ENCODE measurements at regions not wholly inside any gene's neighbourhood (a gene's known extent, or its start where the extent isn't known, plus 50 kb on each side); places are given as distances from the start of the nearest gene placed in this dataset.

DNA sequence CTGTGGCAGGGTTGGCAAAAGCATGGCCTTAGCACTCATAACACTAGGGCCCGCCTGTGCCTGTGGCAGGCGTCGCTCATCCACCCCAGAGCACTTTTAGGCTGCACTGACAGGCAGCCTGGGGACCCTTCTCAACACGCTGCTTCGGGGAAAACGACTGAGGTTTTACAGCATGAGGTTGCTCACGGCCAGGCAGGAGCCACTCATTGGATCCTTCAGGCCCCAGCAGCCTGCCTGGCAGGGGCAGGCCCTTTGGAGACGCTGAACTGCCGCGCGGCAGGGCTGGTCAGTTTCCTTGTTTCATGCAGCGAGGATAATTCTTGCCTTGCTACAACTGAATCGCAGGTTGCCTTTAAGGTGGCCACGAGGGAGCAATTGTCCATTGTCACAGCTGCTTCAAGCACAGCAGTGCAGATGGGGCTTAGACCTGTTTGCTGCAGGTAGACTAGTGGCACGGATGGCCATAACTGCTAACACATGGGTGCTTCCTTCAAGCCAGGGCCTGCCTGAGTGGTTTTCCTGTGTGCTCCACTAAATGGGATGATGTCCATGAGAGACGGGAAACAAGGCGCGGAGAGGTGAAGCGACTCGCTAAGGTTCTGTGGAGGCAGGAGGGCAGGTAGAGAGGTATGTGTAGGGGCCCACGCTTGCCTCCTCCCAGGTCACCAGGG lies 49.9 kb upstream of the HS6ST1 start:
- no peak for DNase-seq (ENCODE audit: low spot score in 2 of 2)
- Mint-ChIP-seq H3K4me1 (peaks cover 21% of the 10 kb centered on the region), H3K4me3 (no peak overlapping the region), H3K9me3 (no peaks in the 10 kb centered on the region), H3K27ac (no peak overlapping the region), H3K36me3 (no peaks in the 10 kb centered on the region)
- no peak for ATAC-seq

DNA sequence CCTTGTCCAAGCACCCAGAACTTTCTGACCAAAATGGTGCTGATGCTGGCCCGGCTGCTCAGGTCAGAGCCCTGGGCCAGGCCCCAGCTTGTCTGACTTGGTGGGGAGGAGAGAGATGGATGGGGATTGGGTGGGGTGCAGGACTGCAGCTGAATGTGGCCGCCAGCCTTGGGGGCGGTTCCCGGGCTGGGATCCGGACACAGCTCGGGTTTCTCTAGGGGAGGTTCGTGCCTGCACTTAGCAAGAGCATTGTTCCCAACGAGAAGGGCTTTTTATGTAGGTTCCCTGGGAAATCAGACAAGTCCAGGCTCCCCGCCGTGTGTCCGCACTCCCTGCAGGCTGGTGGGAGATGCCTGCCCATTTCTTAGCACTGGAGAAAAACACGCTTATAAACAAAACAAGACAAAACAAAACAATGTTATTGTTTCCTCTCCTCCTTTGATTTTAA lies 50.5 kb upstream of the HS6ST1 start:
- no peak for DNase-seq (ENCODE audit: low spot score in 2 of 2)
- no peak for ATAC-seq
- Mint-ChIP-seq H3K4me1 (peaks cover 27% of the 10 kb centered on the region), H3K4me3 (no peak overlapping the region), H3K9me3 (no peaks in the 10 kb centered on the region), H3K27ac (no peak overlapping the region), H3K36me3 (no peaks in the 10 kb centered on the region)

DNA sequence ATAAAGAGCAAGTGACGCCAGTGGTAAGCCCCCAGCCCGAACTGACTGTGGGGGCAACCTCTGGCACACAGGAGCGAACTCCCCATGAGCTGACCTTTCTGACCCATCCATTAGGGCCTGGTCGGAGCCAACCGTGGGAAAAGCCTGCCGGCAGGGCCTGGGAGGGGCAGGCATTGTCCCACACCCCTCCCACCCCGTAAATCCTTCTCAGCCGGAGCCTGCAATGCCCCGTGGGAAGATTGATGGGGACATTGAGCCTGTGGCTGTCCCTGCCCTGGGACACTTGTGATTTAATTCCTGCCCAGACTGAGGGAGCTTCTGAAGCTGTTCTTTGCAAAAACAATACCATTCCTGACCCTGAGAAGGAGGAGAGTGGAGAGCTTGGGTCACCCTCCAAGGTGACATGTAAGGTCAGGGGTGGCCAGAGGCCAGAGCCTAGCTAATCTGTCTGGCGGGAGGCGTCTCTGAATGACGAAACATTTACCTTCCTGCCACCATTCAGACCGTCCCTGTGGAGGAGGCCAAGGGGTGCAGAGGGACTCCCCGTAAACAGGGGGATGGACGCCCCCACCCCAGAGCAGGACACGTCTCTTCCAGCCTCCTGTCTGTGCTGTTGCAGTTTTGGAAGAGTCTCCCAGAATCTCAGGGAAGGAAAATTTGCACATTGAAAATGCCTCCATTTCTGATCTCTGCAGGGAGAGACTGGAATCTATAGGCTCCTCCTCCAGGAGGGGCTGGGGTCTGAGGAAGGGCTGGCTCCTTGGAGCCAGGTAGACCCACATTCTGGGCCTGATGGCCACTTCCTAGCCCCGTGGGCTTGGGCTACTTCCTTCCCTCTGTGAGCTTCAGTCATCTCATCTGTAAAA lies 51.2 kb upstream of the HS6ST1 start:
- H3K4me3 Mint-ChIP-seq, result no peak overlapping the region
- DNase-seq (ENCODE audit: low spot score in 2 of 2), result no peak
- H3K4me1 Mint-ChIP-seq, result peaks cover 28% of the 10 kb centered on the region
- ATAC-seq, result no peak
- H3K36me3 Mint-ChIP-seq, result no peaks in the 10 kb centered on the region
- no peak overlapping the region for H3K27ac Mint-ChIP-seq
- no peaks in the 10 kb centered on the region for H3K9me3 Mint-ChIP-seq

DNA sequence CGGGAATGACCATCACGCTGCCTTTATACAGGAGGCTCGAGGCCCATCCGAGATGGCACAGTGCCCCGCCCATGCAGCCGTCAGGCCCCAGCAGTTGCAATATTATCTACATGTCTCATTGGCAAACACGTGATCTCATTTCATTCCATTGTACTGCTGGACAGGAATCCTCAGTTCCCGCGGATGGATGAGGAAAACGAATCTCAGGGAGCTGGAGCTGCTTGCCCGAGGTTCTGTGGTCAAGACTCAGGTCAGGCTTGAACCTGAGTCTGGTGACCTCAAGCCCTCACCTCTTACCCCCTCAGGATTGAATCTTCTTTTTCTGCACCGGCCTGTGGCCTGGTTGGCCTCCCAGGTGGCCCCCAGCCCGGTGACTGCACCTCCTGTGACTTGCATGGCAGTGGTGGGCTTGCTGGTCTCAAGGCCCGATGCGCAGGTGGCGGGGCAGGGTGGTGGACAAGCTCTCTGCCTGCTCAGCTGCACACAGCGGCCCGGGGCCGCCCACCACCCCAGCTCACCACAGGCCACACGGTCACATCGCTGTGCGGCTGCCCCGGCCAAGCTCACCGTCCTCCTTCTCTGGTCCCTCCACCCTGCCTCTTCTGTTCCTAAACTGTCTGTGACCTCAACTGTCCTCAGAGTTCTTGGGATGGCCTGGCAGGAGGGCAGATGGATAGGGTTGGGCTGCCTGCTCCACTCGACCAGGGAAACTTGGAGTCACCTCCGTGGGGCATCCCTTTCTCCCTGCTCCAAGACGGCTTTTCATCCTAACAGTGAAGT lies 52.0 kb upstream of the HS6ST1 start:
- Mint-ChIP-seq H3K36me3 (no peaks in the 10 kb centered on the region), H3K4me1 (peaks cover 28% of the 10 kb centered on the region)
- no peak for DNase-seq (ENCODE audit: low spot score in 2 of 2)

DNA sequence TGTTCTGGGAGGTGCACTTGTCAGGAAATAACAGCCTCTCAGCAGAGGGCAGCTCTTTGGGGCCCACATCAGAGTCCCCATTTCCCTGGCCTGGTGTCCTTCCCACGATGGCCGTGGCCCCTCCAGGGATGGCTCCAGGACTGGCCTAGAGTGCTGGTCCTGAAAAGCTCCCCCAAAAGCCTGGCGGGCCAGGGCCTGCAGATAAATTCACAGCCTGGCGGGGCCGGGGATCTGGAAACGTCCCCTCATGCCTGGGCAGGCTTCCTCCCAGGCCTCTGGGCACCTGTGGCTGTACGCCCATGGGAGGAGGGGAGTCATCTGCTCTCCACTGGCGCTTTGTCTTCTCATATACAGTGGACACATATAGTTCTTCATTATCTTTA lies 52.6 kb upstream of the HS6ST1 start:
- Mint-ChIP-seq H3K27ac (no peak overlapping the region), H3K4me1 (peaks cover 28% of the 10 kb centered on the region), H3K9me3 (no peaks in the 10 kb centered on the region), H3K4me3 (no peak overlapping the region), H3K36me3 (no peaks in the 10 kb centered on the region)
- no peak for DNase-seq (ENCODE audit: low spot score in 2 of 2)
- no peak for ATAC-seq

More for the DNA sequence above, 52.0 kb upstream of the HS6ST1 start:
- Mint-ChIP-seq H3K9me3 (no peaks in the 10 kb centered on the region), H3K4me3 (no peak overlapping the region), H3K27ac (no peak overlapping the region)
- no peak for ATAC-seq

DNA sequence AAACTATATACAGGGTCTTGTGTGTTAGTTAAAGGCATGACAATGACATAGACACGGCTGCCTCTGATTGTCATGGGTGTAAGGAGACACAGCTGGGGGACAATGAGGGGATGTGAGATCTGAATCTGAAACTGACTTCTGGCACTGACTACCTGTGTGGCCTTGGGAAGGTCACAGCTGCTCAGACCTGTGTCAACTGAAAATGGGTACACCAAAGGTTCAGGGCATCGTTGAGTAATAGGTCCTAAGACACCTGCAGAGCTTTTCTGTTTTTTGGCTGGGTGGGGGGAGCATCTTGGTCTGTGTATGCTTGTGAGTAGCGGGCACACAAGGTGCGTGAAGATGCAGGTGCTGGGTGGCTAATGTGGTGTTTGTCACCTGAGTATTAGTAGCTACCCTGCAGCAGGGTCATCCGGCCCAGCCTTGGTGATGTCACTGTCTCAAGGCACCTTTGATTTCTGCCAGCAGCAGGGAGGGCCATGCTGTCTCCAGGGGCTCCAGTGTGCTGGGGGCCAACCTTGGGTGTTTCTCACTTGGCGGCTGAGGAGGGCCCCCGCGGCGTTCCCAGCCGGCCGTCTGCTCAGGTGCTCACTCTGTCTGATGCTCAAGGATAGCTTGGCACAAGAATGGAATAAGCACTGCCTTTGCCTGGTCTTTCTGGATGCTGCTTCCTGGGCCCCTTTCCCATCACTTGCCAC lies 53.1 kb upstream of the HS6ST1 start:
- H3K4me3 Mint-ChIP-seq, result no peak overlapping the region
- DNase-seq (ENCODE audit: low spot score in 2 of 2), result no peak
- peaks cover 28% of the 10 kb centered on the region for H3K4me1 Mint-ChIP-seq
- no peaks in the 10 kb centered on the region for H3K9me3 Mint-ChIP-seq
- H3K27ac Mint-ChIP-seq, result no peak overlapping the region
- no peaks in the 10 kb centered on the region for H3K36me3 Mint-ChIP-seq
- no peak for ATAC-seq

DNA sequence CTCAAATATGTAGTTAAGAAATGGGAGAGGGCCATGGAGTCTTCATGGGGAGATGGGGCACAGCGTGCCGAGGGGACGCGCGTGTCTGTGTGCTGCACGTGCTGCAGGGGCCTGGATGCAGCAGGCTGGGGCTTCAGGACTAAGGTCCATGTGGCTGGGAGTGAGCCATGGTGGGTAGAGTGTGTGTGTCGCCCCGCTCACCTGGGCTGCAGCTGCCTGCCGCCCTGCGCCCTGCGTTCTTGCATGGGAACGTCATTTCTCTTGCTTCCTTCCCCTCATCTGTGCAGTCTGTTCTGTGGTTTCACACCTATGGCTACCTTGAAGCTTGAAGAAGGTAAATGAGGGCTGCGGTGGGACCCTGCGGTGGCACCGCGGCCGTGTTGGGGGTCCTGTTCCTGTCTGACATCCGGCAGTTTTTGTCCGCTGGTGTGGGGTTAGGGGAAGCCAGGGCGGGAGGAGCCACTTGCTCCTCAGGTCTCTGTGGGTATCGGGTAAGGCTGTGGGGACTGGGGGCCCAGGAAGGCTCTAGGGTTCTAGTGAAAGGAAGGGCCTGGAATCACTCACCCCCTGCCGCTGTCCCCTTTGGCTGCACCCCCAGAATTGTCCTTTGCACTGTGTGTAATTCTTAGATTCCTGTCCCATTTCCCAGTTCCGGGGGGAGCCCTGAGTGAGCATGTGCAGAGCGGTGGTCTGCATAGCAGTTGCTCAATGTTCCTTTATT lies 54.1 kb upstream of the HS6ST1 start:
- DNase-seq (ENCODE audit: low spot score in 2 of 2) (peak in 1 of 2 donors; percentile 58), ATAC-seq (peak; percentile 33)
- Mint-ChIP-seq H3K9me3 (no peaks in the 10 kb centered on the region), H3K27ac (no peak overlapping the region), H3K4me1 (peaks cover 34% of the 10 kb centered on the region), H3K36me3 (no peaks in the 10 kb centered on the region), H3K4me3 (peak overlapping the region; percentile 17)

DNA sequence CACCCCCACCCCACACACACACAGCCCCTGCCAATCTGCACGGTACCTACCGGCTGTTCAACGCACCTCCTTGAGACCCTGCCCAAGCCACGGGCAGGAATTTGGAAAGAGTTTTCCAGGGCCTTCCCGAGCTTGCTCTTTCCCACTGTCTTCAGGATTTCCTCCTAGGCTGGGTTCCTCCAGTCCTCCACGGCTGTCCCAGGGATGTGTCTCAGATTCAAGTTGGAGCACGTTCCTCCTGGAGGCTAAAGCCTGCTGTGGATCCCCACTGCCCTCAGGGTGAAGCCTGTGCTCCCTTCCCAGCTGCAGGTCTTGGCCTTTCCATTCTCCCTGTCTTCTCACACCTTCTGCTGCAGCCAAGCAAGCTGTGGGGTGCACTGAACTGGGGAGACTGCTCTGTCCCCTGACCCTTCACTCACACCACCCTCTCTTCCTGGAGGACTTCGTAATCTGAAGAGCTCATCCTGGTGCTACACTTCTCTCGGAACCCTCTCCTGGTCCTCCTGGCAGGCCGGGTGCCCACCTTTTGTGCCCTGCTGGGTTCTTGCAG lies 54.9 kb upstream of the HS6ST1 start:
- H3K4me1 Mint-ChIP-seq, result peaks cover 36% of the 10 kb centered on the region
- no peak for ATAC-seq
- H3K4me3 Mint-ChIP-seq, result peak overlapping the region; percentile 21
- DNase-seq (ENCODE audit: low spot score in 2 of 2), result no peak
- no peak overlapping the region for H3K27ac Mint-ChIP-seq
- H3K36me3 Mint-ChIP-seq, result no peaks in the 10 kb centered on the region
- H3K9me3 Mint-ChIP-seq, result no peaks in the 10 kb centered on the region

DNA sequence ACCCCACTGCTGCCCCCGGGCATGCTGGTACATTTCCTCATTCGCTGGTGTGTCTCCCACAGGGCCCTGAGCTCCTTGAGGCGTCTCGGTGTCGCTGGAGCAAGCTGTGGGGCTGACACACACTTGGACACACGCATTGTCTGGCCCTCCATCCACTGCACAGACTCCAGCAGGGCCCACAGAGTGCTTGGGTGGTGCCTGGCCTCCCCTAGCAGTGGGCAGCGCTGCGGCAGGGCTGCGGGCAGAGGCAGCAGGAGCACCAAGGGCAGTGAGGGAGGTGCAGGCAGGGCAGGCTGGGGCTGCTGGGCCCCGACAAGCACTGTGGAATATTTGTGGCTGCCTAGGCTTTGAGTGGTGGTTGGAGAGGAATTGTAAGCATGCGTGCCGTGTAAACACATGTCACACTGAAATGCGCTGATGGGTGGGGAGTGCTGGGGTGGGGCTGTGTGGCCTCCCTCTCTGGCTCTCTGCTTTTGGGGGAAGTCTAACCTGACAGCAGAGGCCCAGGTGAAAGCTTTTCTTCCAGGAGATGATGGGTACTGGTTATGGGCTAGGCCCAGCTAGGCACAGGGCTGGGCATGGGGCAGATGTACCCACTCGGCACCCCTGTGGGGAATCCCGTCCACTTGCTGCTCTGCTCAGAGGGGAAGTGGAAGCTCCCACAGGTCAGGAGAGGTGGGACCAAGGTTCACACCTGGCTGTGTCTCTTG lies 55.5 kb upstream of the HS6ST1 start:
- no peak for DNase-seq (ENCODE audit: low spot score in 2 of 2)
- H3K4me3 Mint-ChIP-seq, result peak overlapping the region; percentile 21

DNA sequence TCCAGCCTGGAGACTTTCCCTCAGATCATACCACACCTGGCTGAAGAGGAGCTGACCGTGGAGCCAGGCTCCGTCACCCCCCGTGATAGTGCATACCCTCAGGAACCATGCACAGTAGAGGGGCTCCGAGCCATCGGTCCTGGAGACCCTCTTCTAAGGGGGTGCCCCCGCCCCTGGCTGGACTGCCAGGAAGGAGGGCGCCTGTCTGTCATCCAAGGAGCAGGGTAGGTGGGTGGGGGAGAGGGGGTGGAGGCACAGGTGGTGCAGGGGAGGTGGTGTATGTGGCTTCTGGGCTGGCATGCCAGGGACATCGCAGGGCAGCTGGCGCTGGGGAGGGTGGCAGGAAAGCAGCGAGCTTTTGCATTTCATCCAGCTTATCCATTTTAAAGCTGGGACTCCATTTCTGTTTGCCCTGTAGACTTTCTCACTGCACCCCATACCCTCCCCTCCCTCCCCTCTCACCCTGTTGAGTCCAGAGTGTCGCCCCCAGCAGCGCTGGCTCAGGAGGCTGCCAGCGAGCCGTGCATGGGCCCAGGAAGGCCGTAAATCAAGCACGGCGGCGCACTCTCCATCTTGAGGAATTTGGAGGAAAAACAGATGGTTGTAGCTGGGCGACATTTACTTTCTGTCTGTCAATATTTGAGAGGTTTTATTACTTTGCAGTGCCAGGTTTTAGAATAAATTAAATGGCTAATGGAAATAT lies 56.2 kb upstream of the HS6ST1 start:
- DNase-seq (ENCODE audit: low spot score in 2 of 2) (no peak), ATAC-seq (no peak)
- H3K4me3 Mint-ChIP-seq, result no peak overlapping the region
- H3K4me1 Mint-ChIP-seq, result peaks cover 36% of the 10 kb centered on the region
- H3K36me3 Mint-ChIP-seq, result no peaks in the 10 kb centered on the region
- H3K9me3 Mint-ChIP-seq, result no peaks in the 10 kb centered on the region
- no peak overlapping the region for H3K27ac Mint-ChIP-seq

More for the DNA sequence above, 55.5 kb upstream of the HS6ST1 start:
- H3K27ac Mint-ChIP-seq, result no peak overlapping the region
- no peak for ATAC-seq
- H3K36me3 Mint-ChIP-seq, result no peaks in the 10 kb centered on the region
- peaks cover 36% of the 10 kb centered on the region for H3K4me1 Mint-ChIP-seq
- H3K9me3 Mint-ChIP-seq, result no peaks in the 10 kb centered on the region

DNA sequence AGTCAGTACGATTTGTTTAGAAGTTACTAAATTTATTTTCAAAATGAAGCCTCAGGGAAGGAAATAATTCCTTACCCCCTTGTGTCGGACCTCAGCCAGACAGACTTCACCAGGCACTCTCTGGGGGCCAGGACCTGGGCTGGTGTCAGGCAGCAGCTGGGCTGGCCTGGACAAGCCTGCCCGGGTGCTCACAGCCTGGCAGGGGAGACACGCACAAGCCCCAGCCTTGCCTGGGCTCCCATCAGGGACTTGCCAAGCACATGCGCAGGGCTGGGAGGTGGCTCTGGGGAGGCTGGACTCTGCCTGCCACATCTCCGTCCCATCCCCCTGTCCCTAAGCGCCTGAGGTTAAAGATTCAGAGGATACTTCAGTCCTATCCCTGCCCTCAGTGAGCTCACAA lies 56.8 kb upstream of the HS6ST1 start:
- no peak for DNase-seq (ENCODE audit: low spot score in 2 of 2)
- peaks cover 36% of the 10 kb centered on the region for H3K4me1 Mint-ChIP-seq
- no peak overlapping the region for H3K27ac Mint-ChIP-seq
- H3K4me3 Mint-ChIP-seq, result no peak overlapping the region
- no peaks in the 10 kb centered on the region for H3K9me3 Mint-ChIP-seq
- H3K36me3 Mint-ChIP-seq, result no peaks in the 10 kb centered on the region
- ATAC-seq, result no peak

DNA sequence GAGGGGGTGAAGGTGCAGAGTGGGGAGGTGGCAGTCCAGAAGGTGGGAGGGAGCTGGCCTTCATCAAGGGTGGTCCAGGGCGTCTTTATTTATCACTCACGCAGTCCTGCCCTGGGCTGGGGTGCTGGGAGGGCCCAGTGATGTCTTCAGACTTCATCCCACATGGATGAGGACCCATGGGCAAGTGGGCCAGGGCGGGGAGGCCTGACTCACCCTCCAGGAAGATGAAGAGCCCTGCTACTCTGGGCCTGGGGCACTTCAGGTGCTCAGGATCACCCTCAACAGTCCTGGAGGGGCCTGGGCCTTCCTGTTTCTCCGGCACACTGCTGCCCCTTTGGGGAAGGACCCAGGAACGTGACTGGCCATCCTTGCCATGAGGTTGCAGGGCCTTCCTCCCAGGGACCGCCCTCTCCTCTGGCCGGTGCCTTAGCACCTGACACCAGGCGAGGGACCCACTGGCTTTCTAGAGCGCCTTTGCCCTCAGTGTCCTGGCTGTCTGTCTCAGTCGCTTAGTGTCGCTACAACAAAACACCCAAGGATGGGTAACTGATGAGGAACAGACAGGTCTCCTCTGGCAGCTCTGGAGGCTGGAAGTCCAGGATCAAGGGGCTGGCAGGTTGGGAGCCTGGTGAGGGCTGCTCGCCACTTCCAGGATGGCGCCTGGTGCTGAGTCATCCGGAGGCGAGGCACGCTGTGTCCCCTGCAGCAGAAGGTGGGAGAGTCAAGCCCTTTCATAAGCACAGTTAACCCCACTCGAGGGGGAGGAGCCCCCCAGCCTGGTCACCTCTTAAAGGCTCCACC lies 57.8 kb upstream of the HS6ST1 start:
- no peak for DNase-seq (ENCODE audit: low spot score in 2 of 2)
- H3K27ac Mint-ChIP-seq, result no peak overlapping the region
- no peaks in the 10 kb centered on the region for H3K9me3 Mint-ChIP-seq
- no peak overlapping the region for H3K4me3 Mint-ChIP-seq
- H3K4me1 Mint-ChIP-seq, result peaks cover 44% of the 10 kb centered on the region
- no peaks in the 10 kb centered on the region for H3K36me3 Mint-ChIP-seq
- no peak for ATAC-seq

Data from stimulated activated effector memory CD8-positive, alpha-beta T cell treated with anti-CD3 and anti-CD28 coated beads, Interleukin-12 subunit alpha, Interleukin-12 subunit beta, amount 100 ng/mL, for 72 hours (primary cell).